A549 (cell line): ENCODE measurements at regions not wholly inside any gene's neighbourhood (a gene's known extent, or its start where the extent isn't known, plus 50 kb on each side); places are given as distances from the start of the nearest gene placed in this dataset.

ENCODE experiments used
- BCL3 ChIP-seq: fragments of >200 bp; sonication (Bioruptor Twin); formaldehyde crosslinking; IDR thresholded peaks from 3 replicates; pipeline ENCODE4 v1.6.1; 2016
- BHLHE40 ChIP-seq: IDR thresholded peaks from 2 replicates; pipeline ENCODE4 v1.6.1; 2012; ENCODE audit warnings: low read depth, low read length, inconsistent platforms
- CEBPB ChIP-seq, 2 experiments: fragments of >200 bp in 1 of 2; sonication (Bioruptor Twin) in 1 of 2; formaldehyde crosslinking in 1 of 2; IDR thresholded peaks; 2 replicates each; pipeline ENCODE4 v1.6.1; 2012 to 2016
- CTCF ChIP-seq: fragments of >200 bp; sonication (Bioruptor Twin); formaldehyde crosslinking; IDR thresholded peaks from 3 replicates; pipeline ENCODE4 v1.5.1; 2016
- MAFK ChIP-seq: fragments of 450-650 bp; IDR thresholded peaks from 2 replicates; pipeline ENCODE4 v1.6.1; 2014; ENCODE audit not compliant: partially characterized antibody
- NPAS2 ChIP-seq: fragments of 250-450 bp; sonication (Bioruptor Pico); IDR thresholded peaks from 2 replicates; pipeline ENCODE4 v1.8.0; 2022; ENCODE audit warnings: mild to moderate bottlenecking, moderate library complexity, borderline replicate concordance
- POLR2A ChIP-seq: IDR thresholded peaks from 2 replicates; pipeline ENCODE4 v1.6.1; 2012; ENCODE audit warnings: mild to moderate bottlenecking, low read length

- TF ChIP-seq POLR2A (no peak), CTCF (no peak), BCL3 (no peak), MAFK (no peak), NPAS2 (no peak), CEBPB (IDR thresholded peaks at IDR 0.05) (no peak), BHLHE40 (no peak)
These were observed 637.1 kb downstream of the UTRN start for GRCh38 chr6:144922120-144922722.
